WTC11 (cell line): ENCODE measurements at regions not wholly inside any gene's neighbourhood (a gene's known extent, or its start where the extent isn't known, plus 50 kb on each side); places are given as distances from the start of the nearest gene placed in this dataset.

ENCODE experiments used
- ATF3 ChIP-seq: sonication (generic); formaldehyde crosslinking; conservative IDR thresholded peaks from 2 replicates; pipeline ENCODE4 v1.8.1; 2022; ENCODE audit warnings: mild to moderate bottlenecking, missing genetic modification reagents
- ELF4 ChIP-seq: sonication (generic); formaldehyde crosslinking; IDR thresholded peaks from 2 replicates; pipeline ENCODE4 v1.8.1; 2022; ENCODE audit warnings: low read depth, mild to moderate bottlenecking, moderate library complexity, missing genetic modification reagents
- FOXK1 ChIP-seq: sonication (generic); formaldehyde crosslinking; IDR thresholded peaks from 2 replicates; pipeline ENCODE4 v1.8.0; 2022; ENCODE audit warnings: mild to moderate bottlenecking, moderate library complexity, missing genetic modification reagents
- ZBTB21 ChIP-seq: sonication (generic); formaldehyde crosslinking; IDR thresholded peaks from 2 replicates; pipeline ENCODE4 v1.8.1; 2023; ENCODE audit warnings: mild to moderate bottlenecking, missing genetic modification reagents, borderline replicate concordance
- TF ChIP-seq, protein P1 (sequence below): sonication (generic); formaldehyde crosslinking; IDR thresholded peaks from 2 replicates; pipeline ENCODE4 v1.8.0; 2023; ENCODE audit warnings: missing genetic modification reagents
- TF ChIP-seq, protein P2 (sequence below): sonication (generic); formaldehyde crosslinking; IDR thresholded peaks from 2 replicates; pipeline ENCODE4 v1.8.0; 2022; ENCODE audit warnings: mild to moderate bottlenecking, missing genetic modification reagents

- TF ChIP-seq ATF3 (CRISPR knock-in tag) = no peak
- TF ChIP-seq, protein P1, sequence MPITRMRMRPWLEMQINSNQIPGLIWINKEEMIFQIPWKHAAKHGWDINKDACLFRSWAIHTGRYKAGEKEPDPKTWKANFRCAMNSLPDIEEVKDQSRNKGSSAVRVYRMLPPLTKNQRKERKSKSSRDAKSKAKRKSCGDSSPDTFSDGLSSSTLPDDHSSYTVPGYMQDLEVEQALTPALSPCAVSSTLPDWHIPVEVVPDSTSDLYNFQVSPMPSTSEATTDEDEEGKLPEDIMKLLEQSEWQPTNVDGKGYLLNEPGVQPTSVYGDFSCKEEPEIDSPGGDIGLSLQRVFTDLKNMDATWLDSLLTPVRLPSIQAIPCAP (CRISPR knock-in tag) = no peak
- no peak for TF ChIP-seq ELF4
- TF ChIP-seq, protein P2, sequence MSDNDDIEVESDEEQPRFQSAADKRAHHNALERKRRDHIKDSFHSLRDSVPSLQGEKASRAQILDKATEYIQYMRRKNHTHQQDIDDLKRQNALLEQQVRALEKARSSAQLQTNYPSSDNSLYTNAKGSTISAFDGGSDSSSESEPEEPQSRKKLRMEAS (CRISPR knock-in tag) = no peak
- no peak for TF ChIP-seq FOXK1 (CRISPR knock-in tag)
- TF ChIP-seq ZBTB21 (CRISPR knock-in tag) = no peak
Measured at GRCh38 chr6:78482801-78483552, 384.4 kb upstream of the IRAK1BP1 start.
